OCI-LY7 (cell line): ENCODE measurements at regions not wholly inside any gene's neighbourhood (a gene's known extent, or its start where the extent isn't known, plus 50 kb on each side); places are given as distances from the start of the nearest gene placed in this dataset.

Experiments used
- CTCF ChIP-seq: fragments of 200-600 bp; sonication (generic); conservative IDR thresholded peaks from 2 replicates; pipeline ENCODE4 v1.5.1; 2014; ENCODE audit warnings: mild to moderate bottlenecking, antibody characterized with exemption, low read length, moderate library complexity, mixed read lengths
- EZH2phosphoT487 ChIP-seq: fragments of 200-600 bp; sonication (generic); IDR thresholded peaks from 2 replicates; pipeline ENCODE4 v1.6.1; 2018; ENCODE audit warnings: low read depth, borderline replicate concordance, mild to moderate bottlenecking, mixed run types, antibody characterized with exemption, low read length, moderate library complexity, mixed read lengths

DNA sequence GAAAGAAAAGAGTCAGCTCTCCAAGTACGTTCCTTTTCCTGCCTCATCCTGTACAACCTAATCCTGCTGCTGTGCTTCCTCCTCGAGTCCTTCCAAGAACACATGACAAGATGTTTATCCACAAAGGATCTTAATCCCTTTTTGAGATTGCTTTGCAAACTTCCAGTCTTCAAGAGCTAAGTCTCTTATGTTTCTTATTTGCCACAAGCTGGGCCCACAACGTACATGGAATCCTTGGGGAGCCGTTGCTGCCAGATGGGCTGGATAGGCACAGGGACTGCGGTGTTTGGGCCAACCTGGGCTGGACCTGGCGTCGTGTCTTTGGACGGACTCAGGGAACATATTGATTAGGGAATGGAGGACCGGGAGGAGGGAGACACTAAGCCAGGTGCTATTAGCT, 79.7 kb upstream of the AFDN start:
- TF ChIP-seq CTCF, result no peak
- no peak for TF ChIP-seq EZH2phosphoT487
